Pancreas (tissue), 10 donors: ENCODE measurements at regions not wholly inside any gene's neighbourhood (a gene's known extent, or its start where the extent isn't known, plus 50 kb on each side); places are given as distances from the start of the nearest gene placed in this dataset.

Source experiments
- ATAC-seq, 4 donors: fragments of 200-7000 bp; cut with Tn5 transposase; one replicate each; pipeline versions ENCODE4 v1.8.0 to v1.9.1; 2020; ENCODE audit warnings: mild to moderate bottlenecking in 4 of 4, moderate library complexity in 4 of 4
- DNase-seq, 6 donors: peaks; one replicate each; pipeline ENCODE4 v3.0.0-alpha.2; 2020
- FAIRE-seq: peaks from 2 replicates; lab custom pipeline; 2012; peaks lifted over from hg19 to GRCh38; lab: Jason Lieb, UNC
- H3K27ac ChIP-seq, 4 donors: fragments of 200-600 bp; sonication (generic); 1 replicate in 3 of 4; 2 replicates in 1 of 4; pipeline versions ENCODE4 v1.5.0 to v1.8.0; 2020
- H3K27me3 ChIP-seq, 4 donors: fragments of 200-600 bp; one replicate each; pipeline ENCODE4 v1.8.0; 2021
- H3K36me3 ChIP-seq, 3 donors: fragments of 200-600 bp; sonication (generic) in 1 of 3; one replicate each; pipeline versions ENCODE4 v1.5.0 to v1.8.0; 2020 to 2021
- H3K4me1 ChIP-seq, 3 donors: fragments of 200-600 bp; one replicate each; pipeline ENCODE4 v1.8.0; 2021
- H3K4me3 ChIP-seq, 4 donors: fragments of 200-600 bp; sonication (generic) in 2 of 4; one replicate each; pipeline versions ENCODE4 v1.5.0 to v1.8.0; 2020 to 2021
- H3K9me3 ChIP-seq, 4 donors: fragments of 200-600 bp; one replicate each; pipeline ENCODE4 v1.8.0; 2021
- CTCF ChIP-seq, 4 donors: fragments of 200-600 bp; sonication (generic) in 3 of 4; IDR thresholded peaks; one replicate each; pipeline versions ENCODE4 v1.5.0 to v1.8.0; 2021; ENCODE audit warnings: antibody characterized with exemption in 4 of 4
- WGBS, 2 donors: extraction: QIAGEN DNeasy Blood & Tissue Kit; methylation state at CpG; one replicate each; pipeline ENCODE4 v1.1.7; 2013; 5-methylcytosine and 5-hydroxymethylcytosine counted together
- intact Hi-C, 3 donors: fragments of 100-400 bp; cut with DNase I; formaldehyde crosslinking; loops; one replicate each; pipeline versions ENCODE4 v1.11.1 to v1.14.2; 2022
- donor health status: healthy with polysubstance abuse.
- donor health status: DM: no; HTN: no; CAD: no; lungs with moderate emphysema.
- donor health status: DM: no; HTN: no; CAD: no.
- donor health status: control.
- donor health status: control.
- donor health status: Bipolar disorder and iron deficiency.
- donor health status: DM: yes; HTN: yes; CAD: no.
- donor health status: DM: no; HTN: no; CAD: no.
- donor health status: DM: no; HTN: no; CAD: no.
- donor health status: DM: yes; HTN: yes; CAD: no.

GRCh38 chr16:65418435-65418834 lies 296.6 kb upstream of the CDH11 start:
- intact Hi-C loops: no loop called here

GRCh38 chr16:65415460-65415859 lies 293.6 kb upstream of the CDH11 start:
- no peak for TF ChIP-seq CTCF (IDR thresholded peaks at IDR 0.05)
- no peak for FAIRE-seq

More at GRCh38 chr16:65418435-65418834, 296.6 kb upstream of the CDH11 start:
- FAIRE-seq (no peak), ATAC-seq (no peak), DNase-seq (no peak)
- TF ChIP-seq CTCF (IDR thresholded peaks at IDR 0.05): no peak
- no peak overlapping the region for H3K4me3 ChIP-seq
- H3K4me1 ChIP-seq: no peaks in the 10 kb centered on the region
- 54 to 70% methylated on average over 6 of the region's 6 CpGs for WGBS, 2 donors
- H3K27me3 ChIP-seq: no peaks in the 10 kb centered on the region
- H3K27ac ChIP-seq: no peak overlapping the region
- H3K36me3 ChIP-seq: no peaks in the 10 kb centered on the region
- H3K9me3 ChIP-seq: no peaks in the 10 kb centered on the region

DNA sequence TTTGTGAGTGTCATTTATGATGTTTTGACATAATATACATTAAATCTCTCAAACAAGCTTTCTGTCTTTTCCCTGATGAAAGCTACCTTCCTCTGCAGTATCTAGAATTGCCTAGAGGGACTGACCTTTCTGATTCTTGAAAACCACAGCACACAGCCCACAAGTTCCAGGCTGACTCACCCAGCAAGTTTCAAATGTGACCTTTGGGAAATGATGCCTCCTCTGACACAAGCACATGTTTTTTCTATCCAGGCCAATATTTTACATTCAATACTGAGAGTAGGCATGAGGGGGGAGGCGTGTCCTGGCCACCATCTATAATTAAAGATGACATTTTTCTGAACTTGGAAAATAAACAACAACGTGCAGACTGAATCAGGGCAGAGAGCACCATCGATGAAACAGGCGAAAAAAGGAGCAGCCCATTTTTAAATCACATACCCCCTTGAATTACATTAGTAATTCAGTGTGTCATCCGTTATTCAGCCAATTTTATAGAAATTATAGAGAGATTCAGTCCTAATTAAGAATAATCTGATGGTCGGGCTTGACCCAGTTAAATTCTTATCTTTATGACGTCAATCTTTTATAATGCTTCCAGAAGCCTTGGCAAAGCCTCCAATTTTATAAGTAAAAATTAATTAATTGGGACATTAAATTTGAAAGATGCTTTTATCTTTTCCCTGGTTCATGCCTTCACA lies 292.6 kb upstream of the CDH11 start:
- Histone ChIP-seq H3K4me1 (no peaks in the 10 kb centered on the region), H3K9me3 (no peaks in the 10 kb centered on the region), H3K4me3 (no peak overlapping the region), H3K36me3 (no peaks in the 10 kb centered on the region), H3K27me3 (no peaks in the 10 kb centered on the region), H3K27ac (no peak overlapping the region)
- DNase-seq: no peak
- no peak for FAIRE-seq
- ATAC-seq: no peak
- WGBS, 2 donors: 42 to 53% methylated on average over 7 of the region's 7 CpGs
- intact Hi-C loops: no loop called here
- no peak for TF ChIP-seq CTCF (IDR thresholded peaks at IDR 0.05)

More at GRCh38 chr16:65415460-65415859, 293.6 kb upstream of the CDH11 start:
- H3K4me3 ChIP-seq: no peak overlapping the region
- H3K27ac ChIP-seq: no peak overlapping the region
- intact Hi-C loops: no loop called here
- no peak for ATAC-seq
- WGBS, 2 donors: 63 to 74% methylated on average over 3 of the region's 3 CpGs
- H3K27me3 ChIP-seq: no peaks in the 10 kb centered on the region
- no peak for DNase-seq
- no peaks in the 10 kb centered on the region for H3K4me1 ChIP-seq
- H3K36me3 ChIP-seq: no peaks in the 10 kb centered on the region
- H3K9me3 ChIP-seq: no peaks in the 10 kb centered on the region

DNA sequence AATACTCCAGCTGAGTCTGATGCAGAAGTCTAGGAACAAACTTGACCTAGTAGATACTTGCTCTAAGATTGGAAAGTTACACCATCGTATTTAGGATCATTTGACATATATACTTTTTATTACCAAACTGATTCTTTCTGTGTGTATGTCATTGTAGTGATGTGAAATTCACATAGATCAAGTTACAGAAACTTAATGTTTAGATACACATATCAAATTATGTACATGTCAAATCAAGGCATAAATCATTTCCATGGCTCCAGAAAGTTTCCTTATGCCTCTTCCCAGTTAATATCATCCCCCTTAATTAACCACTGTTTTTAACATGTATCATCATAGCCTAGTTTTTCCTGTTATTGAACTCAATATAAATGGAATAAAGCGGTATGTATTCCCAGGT lies 292.0 kb upstream of the CDH11 start:
- Histone ChIP-seq H3K9me3 (no peaks in the 10 kb centered on the region), H3K27me3 (no peaks in the 10 kb centered on the region), H3K4me3 (no peak overlapping the region), H3K4me1 (no peaks in the 10 kb centered on the region), H3K36me3 (no peaks in the 10 kb centered on the region), H3K27ac (no peak overlapping the region)
- WGBS, 2 donors: 63 to 71% methylated on average over 2 of the region's 2 CpGs
- intact Hi-C loops: no loop called here
- ATAC-seq (no peak), FAIRE-seq (no peak), DNase-seq (no peak)
- no peak for TF ChIP-seq CTCF (IDR thresholded peaks at IDR 0.05)

DNA sequence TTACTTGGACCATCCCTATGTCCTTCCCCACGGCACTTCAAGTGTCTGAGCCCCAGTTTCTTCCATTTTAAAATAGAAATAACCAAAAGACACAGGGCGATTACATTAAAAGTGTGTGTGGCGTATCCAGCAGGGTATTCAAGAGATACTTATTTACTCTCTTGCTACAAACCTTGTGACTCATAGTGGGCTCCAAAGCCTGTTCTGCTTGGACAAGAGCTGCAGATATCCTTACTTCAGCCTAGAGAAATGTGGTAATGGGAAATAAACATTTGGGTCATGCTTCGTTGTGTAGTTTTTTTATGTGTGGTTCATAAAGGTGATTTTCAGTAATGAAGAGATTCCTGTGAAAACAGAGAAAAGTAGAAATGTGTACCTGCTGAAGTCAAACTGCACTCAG lies 288.9 kb upstream of the CDH11 start:
- 44 to 60% methylated on average over 4 of the region's 4 CpGs for WGBS, 2 donors
- Histone ChIP-seq H3K4me1 (no peaks in the 10 kb centered on the region), H3K36me3 (no peaks in the 10 kb centered on the region), H3K9me3 (no peaks in the 10 kb centered on the region), H3K27me3 (peaks cover 0 to 2% (median 0%) of the 10 kb centered on the region in 4 donors), H3K4me3 (no peak overlapping the region), H3K27ac (no peak overlapping the region)
- DNase-seq (no peak), ATAC-seq (no peak), FAIRE-seq (no peak)
- intact Hi-C loops: no loop called here
- no peak for TF ChIP-seq CTCF (IDR thresholded peaks at IDR 0.05)
